PFSK-1 (cell line): ENCODE measurements at regions not wholly inside any gene's neighbourhood (a gene's known extent, or its start where the extent isn't known, plus 50 kb on each side); places are given as distances from the start of the nearest gene placed in this dataset.

ENCODE experiments used
- FOXP2 ChIP-seq: optimal IDR thresholded peaks from 2 replicates; pipeline ENCODE3; 2011; ENCODE audit warnings: borderline replicate concordance, control low read depth, inconsistent platforms; ENCODE audit not compliant: insufficient read depth; ENCODE audit errors: extremely low read length, extremely low read depth
- POLR2AphosphoS5 ChIP-seq: IDR thresholded peaks from 2 replicates; pipeline ENCODE4 v1.6.1; 2012; ENCODE audit warnings: low read depth, mild to moderate bottlenecking, control low read depth, low read length, moderate library complexity
- REST ChIP-seq, 2 experiments: IDR thresholded peaks; 2 replicates each; pipeline versions ENCODE4 v1.6.1 to v1.8.0; 2011 to 2012; ENCODE audit warnings: low read depth in 2 of 2, low read length in 2 of 2, control low read depth in 1 of 2, inconsistent platforms in 1 of 2, mild to moderate bottlenecking in 1 of 2, moderate library complexity in 1 of 2; ENCODE audit not compliant: insufficient read depth in 1 of 2
- TAF1 ChIP-seq: IDR thresholded peaks from 2 replicates; pipeline ENCODE4 v1.6.1; 2012; ENCODE audit warnings: low read length, control low read depth, borderline replicate concordance; ENCODE audit not compliant: insufficient read depth

DNA sequence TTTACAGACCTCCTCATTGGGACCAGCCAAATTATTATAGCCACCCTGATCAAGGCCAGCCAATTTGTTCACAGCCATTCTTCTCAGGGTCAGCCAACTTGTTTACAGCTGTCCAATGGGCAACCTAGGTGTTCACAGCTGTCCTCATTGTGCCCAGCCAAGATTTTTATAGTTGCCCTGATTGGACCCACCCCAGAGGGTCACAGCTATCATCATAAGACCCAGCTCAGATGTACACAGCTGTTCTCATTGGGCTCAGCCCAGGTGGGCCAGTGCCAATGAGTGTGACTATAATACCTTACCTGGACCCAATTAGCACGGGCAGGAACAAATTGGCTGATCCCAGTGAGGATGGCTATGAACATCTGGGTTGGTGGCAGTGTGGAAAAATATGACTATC lies 1151.8 kb downstream of the UQCRFS1 start:
- TF ChIP-seq TAF1 (no peak), REST (IDR thresholded peaks at IDR 0.05; ENCODE audit: insufficient read depth in 1 of 2, low read depth in 2 of 2, low read length in 2 of 2) (no peak), POLR2AphosphoS5 (no peak), FOXP2 (no peak)
